K562 (cell line): ENCODE measurements at regions not wholly inside any gene's neighbourhood (a gene's known extent, or its start where the extent isn't known, plus 50 kb on each side); places are given as distances from the start of the nearest gene placed in this dataset.
A peak's percentile ranks its signal among the peaks of the same experiment; 100 is the strongest.

Experiments used
- BMI1 ChIP-seq: fragments of 150-350 bp; IDR thresholded peaks from 2 replicates; pipeline ENCODE4 v1.6.1; 2014; ENCODE audit warnings: low read length
- CBX2 ChIP-seq: fragments of 200-600 bp; sonication (generic); IDR thresholded peaks from one replicate; pipeline ENCODE4 v1.6.1; 2012; ENCODE audit warnings: mild to moderate bottlenecking, low read length, inconsistent platforms; ENCODE audit not compliant: insufficient read depth, poor library complexity, severe bottlenecking
- E2F3 ChIP-seq: fragments of 250-450 bp; sonication (Bioruptor Pico); IDR thresholded peaks from 2 replicates; pipeline ENCODE4 v1.4.0; 2020; ENCODE audit warnings: mild to moderate bottlenecking
- ELK1 ChIP-seq: sonication (generic); formaldehyde crosslinking; IDR thresholded peaks from 2 replicates; pipeline ENCODE4 v1.8.1; 2022; ENCODE audit warnings: missing genetic modification reagents
- FOSL1 ChIP-seq: fragments of 200-800 bp; sonication (Bioruptor generic); conservative IDR thresholded peaks from 2 replicates; pipeline ENCODE4 v1.6.1; 2016; ENCODE audit warnings: missing genetic modification characterization, missing compliant biosample characterization
- FOXJ2 ChIP-seq: fragments of 200-800 bp; sonication (Bioruptor generic); IDR thresholded peaks from 2 replicates; pipeline ENCODE4 v1.6.1; 2016; ENCODE audit warnings: missing genetic modification characterization, missing compliant biosample characterization
- HMBOX1 ChIP-seq: sonication (generic); IDR thresholded peaks from 2 replicates; pipeline ENCODE4 v1.6.1; 2016
- KAT8 ChIP-seq: fragments of 450-650 bp; IDR thresholded peaks from 2 replicates; pipeline ENCODE4 v1.6.1; 2016; ENCODE audit warnings: low read depth, mild to moderate bottlenecking
- MAFG ChIP-seq: fragments of 450-650 bp; conservative IDR thresholded peaks from 2 replicates; pipeline ENCODE4 v1.6.1; 2016; ENCODE audit warnings: missing genetic modification characterization, missing compliant biosample characterization
- MLLT1 ChIP-seq, 2 experiments: fragments of 450-650 bp; IDR thresholded peaks; 2 replicates each; pipeline ENCODE4 v1.6.1; 2016
- REST ChIP-seq, 2 experiments: fragments of 450-650 bp; formaldehyde crosslinking in 1 of 2; IDR thresholded peaks; 2 replicates each; pipeline versions ENCODE4 v1.4.0 to v1.6.1; 2014 to 2020; ENCODE audit warnings: mild to moderate bottlenecking in 2 of 2, borderline replicate concordance in 1 of 2, low read depth in 1 of 2
- SP2 ChIP-seq: IDR thresholded peaks from 2 replicates; pipeline ENCODE4 v1.6.1; 2011; ENCODE audit warnings: mild to moderate bottlenecking, low read depth, low read length, moderate library complexity; ENCODE audit not compliant: poor library complexity, severe bottlenecking; ENCODE audit errors: extremely low read depth
- SPI1 ChIP-seq: IDR thresholded peaks from 2 replicates; pipeline ENCODE4 v1.6.1; 2011; ENCODE audit warnings: low read depth, low read length, control low read depth, borderline replicate concordance
- ZKSCAN8 ChIP-seq: fragments of 200-800 bp; sonication (Bioruptor generic); IDR thresholded peaks from 2 replicates; pipeline ENCODE4 v1.6.1; 2016; ENCODE audit warnings: missing genetic modification characterization, missing compliant biosample characterization
- ZNF449 ChIP-seq: fragments of 250-450 bp; sonication (Bioruptor Pico); IDR thresholded peaks from 2 replicates; pipeline ENCODE4 v1.8.0; 2022; ENCODE audit warnings: moderate library complexity, mild to moderate bottlenecking, inconsistent platforms

- peak; percentile 14; the same call in 1 of the 2 replicates for TF ChIP-seq REST (IDR thresholded peaks at IDR 0.05; ENCODE audit: borderline replicate concordance)
- no peak for TF ChIP-seq REST (CRISPR knock-in tag; IDR thresholded peaks at IDR 0.05; ENCODE audit: low read depth)
- TF ChIP-seq SPI1, result peak; percentile 29; the same call in 1 of the 2 replicates
- no peak for TF ChIP-seq E2F3 (CRISPR knock-in tag)
- no peak for TF ChIP-seq ZNF449 (CRISPR knock-in tag)
- TF ChIP-seq KAT8, result no peak
- no peak for TF ChIP-seq SP2
- TF ChIP-seq MAFG (tag), result peak; percentile 44
- no peak for TF ChIP-seq ELK1
- TF ChIP-seq FOSL1 (tag), result 0 out of 2 replicates have a peak, but pooled peaks have one; percentile 13
- TF ChIP-seq BMI1, result no peak
- TF ChIP-seq HMBOX1, result peak; percentile 31; the same call in 1 of the 2 replicates
- no peak for TF ChIP-seq FOXJ2 (tag)
- TF ChIP-seq MLLT1 (IDR thresholded peaks at IDR 0.05), result no peak
- TF ChIP-seq ZKSCAN8, result peak; percentile 3; the same call in 1 of the 2 replicates
- TF ChIP-seq CBX2, result no peak
These were observed 60.8 kb upstream of the USP24 start (continued) for GRCh38 chr1:55275941-55276341.
